ENCODE measurements at regions not wholly inside any gene's neighbourhood (a gene's known extent, or its start where the extent isn't known, plus 50 kb on each side); places are given as distances from the start of the nearest gene placed in this dataset.
"Not testable (repeated sequence)": the region's sequence is repeated elsewhere in the genome, so short reads cannot be mapped to it uniquely, and the experiment has no call there.

DNA sequence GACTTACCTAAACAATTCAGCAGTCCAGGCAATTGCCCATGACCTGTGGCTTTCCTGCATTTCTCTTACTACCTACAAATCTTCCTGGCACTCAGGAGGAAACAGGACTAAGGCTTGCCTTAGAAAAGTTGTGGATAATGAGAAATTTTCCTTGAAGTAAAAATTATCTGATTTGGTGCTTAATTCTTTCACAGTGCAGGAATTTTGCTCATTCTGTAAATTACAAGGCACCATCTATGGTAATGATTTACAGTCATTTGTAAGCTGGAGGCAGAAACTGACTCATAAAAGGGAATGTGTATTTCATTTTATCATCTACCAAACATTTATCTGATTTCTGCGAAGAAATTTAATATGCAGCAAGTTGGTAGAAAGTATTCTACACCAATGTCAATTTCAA is 211.5 kb upstream of the FKBP1C start:
- no peak overlapping the region for H3K4me3 Mint-ChIP-seq (ENCODE audit: unreplicated experiment)
- no peak for DNase-seq (ENCODE audit: low spot score)
- H3K27me3 Mint-ChIP-seq (ENCODE audit: low read depth): no peaks in the 10 kb centered on the region
- no peak for TF ChIP-seq CTCF (IDR thresholded peaks at IDR 0.05)
- no peaks in the 10 kb centered on the region for H3K36me3 Mint-ChIP-seq (ENCODE audit: low read depth)
- H3K9me3 Mint-ChIP-seq (ENCODE audit: low read depth): peaks cover 5% of the 10 kb centered on the region
- no peak overlapping the region for H3K27ac Mint-ChIP-seq (ENCODE audit: unreplicated experiment)
- peaks cover 12% of the 10 kb centered on the region for H3K4me1 Mint-ChIP-seq (ENCODE audit: low read depth)

DNA sequence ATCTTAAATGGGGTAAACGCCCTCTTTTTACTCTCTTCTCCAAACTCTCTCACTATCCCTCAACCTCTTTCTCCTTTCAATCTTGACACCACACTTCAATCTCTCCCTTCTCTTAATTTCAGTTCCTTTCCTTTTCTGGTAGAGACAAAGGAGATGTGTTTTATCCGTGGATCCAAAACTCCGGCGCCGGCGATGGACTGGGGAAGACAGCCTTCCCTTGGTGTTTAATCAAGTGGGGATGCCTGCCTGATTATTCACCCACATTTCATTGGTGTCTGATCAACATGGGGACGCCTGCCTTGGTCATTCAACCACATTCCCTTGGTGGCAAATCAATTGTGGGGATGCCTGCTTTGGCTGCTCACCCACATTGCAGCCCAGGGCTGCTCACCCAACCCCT is 205.3 kb upstream of the FKBP1C start:
- DNase-seq (ENCODE audit: low spot score); H3K27me3 Mint-ChIP-seq (ENCODE audit: low read depth); H3K9me3 Mint-ChIP-seq (ENCODE audit: low read depth); H3K36me3 Mint-ChIP-seq (ENCODE audit: low read depth); H3K27ac Mint-ChIP-seq (ENCODE audit: unreplicated experiment); H3K4me1 Mint-ChIP-seq (ENCODE audit: low read depth); H3K4me3 Mint-ChIP-seq (ENCODE audit: unreplicated experiment): not testable (repeated sequence)

DNA sequence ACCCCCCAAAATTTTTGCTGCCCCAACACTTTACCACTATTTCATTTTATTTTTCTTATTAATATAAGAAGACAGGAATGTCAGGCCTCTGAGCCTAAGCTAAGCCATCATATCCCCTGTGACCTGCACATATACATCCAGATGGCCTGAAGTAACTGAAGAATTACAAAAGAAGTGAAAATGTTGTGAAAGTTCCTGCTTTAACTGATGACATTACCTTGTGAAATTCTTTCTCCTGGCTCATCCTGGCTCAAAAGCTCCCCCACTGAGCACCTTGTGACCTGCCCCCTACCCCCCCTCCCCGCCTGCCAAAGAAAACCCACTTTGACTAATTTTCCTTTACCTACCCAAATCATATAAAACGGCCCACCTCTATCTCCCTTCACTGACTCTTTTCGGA is 200.3 kb upstream of the FKBP1C start:
- not testable (repeated sequence) for DNase-seq (ENCODE audit: low spot score); H3K9me3 Mint-ChIP-seq (ENCODE audit: low read depth); H3K36me3 Mint-ChIP-seq (ENCODE audit: low read depth); H3K4me3 Mint-ChIP-seq (ENCODE audit: unreplicated experiment); H3K27ac Mint-ChIP-seq (ENCODE audit: unreplicated experiment); H3K27me3 Mint-ChIP-seq (ENCODE audit: low read depth); H3K4me1 Mint-ChIP-seq (ENCODE audit: low read depth)

- Mint-ChIP-seq H3K4me1 (ENCODE audit: low read depth) (no peaks in the 10 kb centered on the region), H3K27ac (ENCODE audit: unreplicated experiment) (no peak overlapping the region)
- TF ChIP-seq CTCF (IDR thresholded peaks at IDR 0.05): no peak
These were observed 197.0 kb upstream of the FKBP1C start for GRCh38 chr6:63014290-63014689.

GRCh38 chr6:63022631-63023030 is 188.6 kb upstream of the FKBP1C start:
- Mint-ChIP-seq H3K4me3 (ENCODE audit: unreplicated experiment) (no peak overlapping the region), H3K36me3 (ENCODE audit: low read depth) (no peaks in the 10 kb centered on the region), H3K27me3 (ENCODE audit: low read depth) (peaks cover 13% of the 10 kb centered on the region), H3K4me1 (ENCODE audit: low read depth) (no peaks in the 10 kb centered on the region), H3K27ac (ENCODE audit: unreplicated experiment) (no peak overlapping the region), H3K9me3 (ENCODE audit: low read depth) (no peaks in the 10 kb centered on the region)
- no peak for TF ChIP-seq CTCF (IDR thresholded peaks at IDR 0.05)
- DNase-seq (ENCODE audit: low spot score): no peak

More at GRCh38 chr6:63014290-63014689, 197.0 kb upstream of the FKBP1C start:
- H3K27me3 Mint-ChIP-seq (ENCODE audit: low read depth): peaks cover 2% of the 10 kb centered on the region
- H3K36me3 Mint-ChIP-seq (ENCODE audit: low read depth): no peaks in the 10 kb centered on the region
- DNase-seq (ENCODE audit: low spot score): no peak
- no peak overlapping the region for H3K4me3 Mint-ChIP-seq (ENCODE audit: unreplicated experiment)
- H3K9me3 Mint-ChIP-seq (ENCODE audit: low read depth): no peaks in the 10 kb centered on the region

DNA sequence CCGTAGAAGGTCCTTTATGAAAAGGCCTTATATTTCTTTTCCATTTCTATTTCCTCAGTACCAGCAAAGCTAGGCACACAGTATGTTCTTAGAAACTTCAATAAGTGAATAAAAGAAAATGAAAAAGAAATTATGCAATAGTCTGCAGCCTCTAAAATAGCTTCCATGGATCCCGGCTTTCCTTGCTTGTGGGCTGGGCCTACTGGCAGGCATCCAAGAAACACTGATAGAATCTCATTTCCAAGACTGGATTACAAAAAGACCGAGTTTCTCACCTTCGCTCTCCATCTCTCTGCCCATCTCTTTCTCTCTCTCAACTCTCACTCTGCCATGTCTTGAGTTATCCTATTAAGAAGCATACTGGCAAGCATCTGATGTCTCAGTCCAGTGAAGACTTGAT is 187.5 kb upstream of the FKBP1C start:
- no peak for DNase-seq (ENCODE audit: low spot score)
- Mint-ChIP-seq H3K27me3 (ENCODE audit: low read depth) (peaks cover 13% of the 10 kb centered on the region), H3K9me3 (ENCODE audit: low read depth) (no peaks in the 10 kb centered on the region), H3K36me3 (ENCODE audit: low read depth) (no peaks in the 10 kb centered on the region), H3K27ac (ENCODE audit: unreplicated experiment) (no peak overlapping the region), H3K4me3 (ENCODE audit: unreplicated experiment) (no peak overlapping the region), H3K4me1 (ENCODE audit: low read depth) (no peaks in the 10 kb centered on the region)
- TF ChIP-seq CTCF (IDR thresholded peaks at IDR 0.05): no peak
